ENCODE measurements at regions not wholly inside any gene's neighbourhood (a gene's known extent, or its start where the extent isn't known, plus 50 kb on each side); places are given as distances from the start of the nearest gene placed in this dataset.

DNA sequence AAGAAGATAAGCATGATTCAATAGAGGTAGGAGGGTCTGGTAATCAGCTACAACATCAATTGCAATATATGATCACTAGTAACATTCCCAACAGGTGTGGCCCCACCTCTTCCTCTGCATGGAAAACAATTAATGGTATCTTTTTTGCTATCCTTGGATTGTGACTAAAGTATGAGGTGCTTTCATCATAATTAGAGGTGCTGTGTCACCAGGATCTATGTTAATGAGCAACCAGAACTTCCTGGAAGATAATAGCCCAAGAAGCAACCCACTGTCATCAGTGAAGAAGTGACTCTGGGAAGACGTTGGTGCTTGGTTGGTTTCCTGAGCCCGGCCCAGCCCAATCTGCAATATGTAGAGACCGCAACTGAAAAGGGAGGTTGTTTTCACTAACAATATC, 167.2 kb downstream of the SETD4 start:
- DNase-seq = no peak

DNA sequence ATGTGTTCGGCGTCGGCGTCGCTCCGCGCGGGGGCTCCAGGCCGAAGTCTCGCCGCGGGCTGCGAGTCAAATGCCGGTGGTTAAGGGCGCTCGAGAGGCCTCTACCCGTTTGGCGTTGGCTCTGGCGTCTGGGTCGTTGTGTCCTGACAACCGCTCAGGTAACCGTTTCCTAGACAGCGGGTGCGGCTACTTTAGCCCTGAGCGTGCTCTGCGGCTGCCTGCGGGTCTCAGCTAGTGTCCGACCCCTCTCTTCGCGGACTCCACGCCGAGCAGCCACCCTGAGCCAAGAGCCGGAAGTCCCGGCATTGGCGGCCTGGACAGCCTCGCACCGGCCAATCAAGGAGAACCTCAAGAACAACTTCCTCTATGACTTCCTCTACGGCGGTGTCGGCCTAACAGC, 173.4 kb downstream of the SETD4 start:
- DNase-seq = no peak

- no peak for DNase-seq
Measured at GRCh38 chr21:35885942-35886541, 174.3 kb downstream of the SETD4 start.

GRCh38 chr21:35882791-35883240, 177.5 kb downstream of the SETD4 start:
- DNase-seq = no peak

- DNase-seq = no peak
Measured at GRCh38 chr21:35873441-35873840, 186.9 kb downstream of the SETD4 start.

- DNase-seq = no peak
Measured at GRCh38 chr21:35871906-35872305, 188.4 kb downstream of the SETD4 start.

DNA sequence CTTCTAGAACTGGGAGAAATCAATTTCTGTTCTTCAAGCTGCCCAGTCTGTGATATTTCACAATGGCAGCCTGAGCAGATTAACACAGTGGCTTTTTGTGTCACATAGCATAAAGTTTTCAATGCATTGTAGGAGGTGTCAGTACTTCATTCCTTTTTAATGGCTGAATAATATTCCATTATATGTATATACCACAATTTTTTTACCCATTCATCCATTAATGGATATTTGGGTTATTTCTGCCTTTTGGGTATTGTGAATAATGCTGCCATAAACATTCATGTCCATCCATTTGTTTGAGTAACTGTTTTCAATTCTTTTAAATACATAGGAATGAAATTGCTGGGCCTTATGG, 191.5 kb downstream of the SETD4 start:
- DNase-seq = no peak

- peak; percentile 26 to 33 for DNase-seq
Measured at GRCh38 chr21:35868005-35868868, 192.1 kb downstream of the SETD4 start.

DNA sequence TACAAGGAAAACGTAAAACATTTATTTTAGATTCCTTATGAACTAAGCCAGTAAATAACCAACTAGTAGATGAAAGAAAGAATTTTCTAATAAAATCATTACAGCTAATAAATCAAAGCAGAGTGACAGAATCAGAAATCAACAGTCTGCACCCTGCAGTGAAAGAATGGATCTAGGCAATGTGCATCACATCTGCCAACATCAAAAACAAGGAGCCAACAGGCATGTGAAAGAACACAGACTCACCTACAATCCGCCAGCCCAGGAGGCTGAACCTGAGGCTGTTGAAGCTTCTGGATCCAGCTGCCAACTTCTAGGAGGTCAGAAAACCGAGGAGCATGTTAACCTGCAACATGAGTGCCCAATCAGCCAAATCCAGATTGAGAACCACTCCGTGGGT, 196.3 kb downstream of the SETD4 start:
- no peak for DNase-seq

- no peak for DNase-seq
Measured at GRCh38 chr21:35862969-35863368, 197.4 kb downstream of the SETD4 start.

- no peak for DNase-seq
Measured at GRCh38 chr21:35861661-35862060, 198.7 kb downstream of the SETD4 start.

DNA sequence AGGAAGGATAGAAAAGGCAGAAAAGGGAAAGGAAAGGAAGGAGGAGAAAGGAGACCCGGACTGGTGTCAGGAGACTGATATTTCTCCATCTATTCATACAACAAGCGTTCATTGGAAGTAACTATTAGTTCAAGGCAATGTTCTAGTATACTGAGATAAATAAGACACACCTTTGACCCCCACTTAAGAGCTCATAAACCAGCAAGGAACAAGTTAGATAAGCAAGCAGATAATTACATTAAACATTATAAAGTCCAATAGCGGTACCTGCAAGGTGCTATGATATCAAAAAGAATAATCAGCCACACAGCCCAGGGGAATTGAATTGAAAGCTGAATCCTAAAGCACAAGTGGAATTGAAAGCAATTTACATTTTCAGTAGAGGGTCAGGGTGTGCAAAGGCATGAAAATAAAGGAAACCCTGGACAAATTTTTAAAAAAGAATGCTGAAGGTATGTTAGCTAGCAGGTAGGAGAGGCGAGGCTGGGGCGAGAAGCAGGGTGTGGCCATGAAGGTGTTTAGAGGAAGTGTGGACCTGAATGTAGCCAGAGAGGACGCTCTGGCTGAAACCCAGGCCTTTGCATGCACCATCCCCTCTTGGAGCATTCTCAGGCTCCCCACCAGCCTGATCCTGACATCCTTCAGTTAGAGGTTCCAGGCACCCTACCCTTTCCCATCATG, 200.0 kb downstream of the SETD4 start:
- DNase-seq = no peak

- no peak for DNase-seq
Measured at GRCh38 chr21:35859677-35860076, 200.6 kb downstream of the SETD4 start.

- no peak for DNase-seq
Measured at GRCh38 chr21:35857095-35857494, 203.2 kb downstream of the SETD4 start.

DNA sequence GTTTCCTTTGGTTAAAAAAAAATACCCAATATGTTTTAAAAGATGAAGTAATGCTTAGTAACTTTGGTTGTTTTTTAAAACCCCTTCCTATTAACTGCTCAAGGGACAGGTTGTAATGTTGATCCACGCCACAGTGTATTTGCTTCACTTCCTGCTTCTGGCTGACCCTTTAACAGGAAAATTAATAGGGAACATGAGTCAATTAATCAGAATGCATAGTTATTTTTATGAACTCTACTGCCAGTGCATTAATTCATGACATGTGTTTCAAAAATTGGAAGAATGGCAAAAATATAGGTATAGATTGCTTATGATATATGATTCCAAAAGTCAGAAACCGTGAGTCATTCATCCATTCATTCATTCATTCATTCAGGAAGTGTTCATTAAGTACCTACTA, 204.8 kb downstream of the SETD4 start:
- DNase-seq = no peak

DNA sequence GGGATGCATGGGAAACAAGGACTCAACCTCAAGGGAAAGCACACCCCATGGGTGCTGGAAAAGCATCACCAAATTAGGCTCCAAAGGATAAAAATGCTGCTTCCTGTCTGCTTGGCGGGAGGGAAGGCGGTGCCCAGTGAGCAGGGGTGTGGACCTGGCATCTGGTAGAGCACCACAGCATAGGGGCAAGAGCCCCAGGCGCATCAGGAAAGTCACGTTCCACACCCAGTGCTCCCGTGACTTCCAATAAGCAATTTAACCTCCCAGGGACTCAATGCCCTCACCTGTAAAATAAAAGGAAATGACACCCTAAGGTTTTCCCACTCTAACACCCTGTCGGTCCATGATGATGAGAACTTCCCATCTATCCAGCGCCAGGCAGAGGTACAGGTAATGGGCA, 206.0 kb downstream of the SETD4 start:
- no peak for DNase-seq

GRCh38 chr21:35853321-35854239, 206.7 kb downstream of the SETD4 start:
- no peak for DNase-seq

DNA sequence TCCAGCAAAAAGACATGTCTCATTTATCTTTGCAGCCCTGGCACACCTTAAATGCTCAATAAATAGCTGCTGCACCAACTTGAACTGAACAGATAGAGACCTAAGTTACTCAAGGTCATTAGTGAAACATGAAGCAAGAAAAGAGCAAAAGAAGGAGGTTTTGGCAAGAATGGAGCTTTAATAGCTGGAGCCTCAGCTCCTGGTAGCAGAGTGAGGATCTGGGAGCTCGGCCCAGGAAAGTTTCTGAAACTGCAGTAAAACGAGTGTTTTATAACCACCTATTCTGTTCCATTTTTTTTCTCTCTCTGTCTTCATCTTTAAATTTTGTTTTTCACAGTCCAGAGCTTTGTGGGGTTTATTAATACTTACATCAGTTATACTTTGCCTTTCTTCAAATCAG, 207.5 kb downstream of the SETD4 start:
- DNase-seq = no peak

DNA sequence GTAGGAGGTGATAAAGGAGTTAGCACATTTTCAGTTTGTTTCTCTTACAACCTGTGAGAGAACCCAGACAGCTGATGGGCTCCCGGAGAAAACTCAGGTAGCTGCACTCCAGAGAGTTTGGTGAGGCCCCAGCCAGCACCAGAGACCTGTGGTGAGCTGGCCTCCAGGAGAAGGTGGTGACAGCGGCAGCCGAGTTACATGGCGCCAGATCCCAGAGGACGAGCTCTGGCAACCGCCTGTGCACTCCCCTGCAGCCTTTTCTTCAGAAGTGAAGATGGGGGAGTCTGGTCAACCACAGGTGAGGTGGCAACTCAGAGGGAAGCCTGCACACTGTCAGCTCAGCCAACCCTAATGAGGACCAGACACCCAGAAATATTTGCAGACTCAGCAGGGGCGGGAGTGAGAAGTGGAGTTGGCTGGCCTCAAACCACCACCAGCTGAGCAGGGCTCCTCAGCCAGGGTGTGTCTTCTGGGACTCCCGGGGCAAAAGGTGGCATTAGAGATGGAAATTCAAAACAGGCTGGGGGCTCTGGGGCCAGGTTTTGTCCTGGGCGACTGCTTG, 209.7 kb downstream of the SETD4 start:
- DNase-seq = no peak

DNA sequence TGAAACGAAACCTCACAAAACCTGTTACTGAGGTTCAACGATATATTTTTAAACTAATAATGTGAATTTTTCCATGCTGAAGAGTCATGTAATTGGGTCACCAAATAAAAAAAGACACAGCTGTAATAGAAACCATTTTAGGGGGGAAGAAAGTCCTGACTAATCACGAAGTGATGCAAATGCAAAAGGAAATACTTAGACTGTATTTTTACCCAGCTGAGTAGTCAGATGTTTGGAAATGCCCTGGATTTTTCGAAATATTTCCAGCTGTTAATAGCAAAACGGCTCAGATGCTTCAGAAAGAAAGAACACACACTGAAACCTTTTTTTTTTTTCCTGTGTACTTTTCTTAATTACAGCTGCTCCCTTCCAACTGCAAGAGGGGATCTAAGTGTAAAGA, 210.3 kb downstream of the SETD4 start:
- no peak for DNase-seq

- DNase-seq = no peak
Measured at GRCh38 chr21:35849144-35849543, 211.2 kb downstream of the SETD4 start.

DNA sequence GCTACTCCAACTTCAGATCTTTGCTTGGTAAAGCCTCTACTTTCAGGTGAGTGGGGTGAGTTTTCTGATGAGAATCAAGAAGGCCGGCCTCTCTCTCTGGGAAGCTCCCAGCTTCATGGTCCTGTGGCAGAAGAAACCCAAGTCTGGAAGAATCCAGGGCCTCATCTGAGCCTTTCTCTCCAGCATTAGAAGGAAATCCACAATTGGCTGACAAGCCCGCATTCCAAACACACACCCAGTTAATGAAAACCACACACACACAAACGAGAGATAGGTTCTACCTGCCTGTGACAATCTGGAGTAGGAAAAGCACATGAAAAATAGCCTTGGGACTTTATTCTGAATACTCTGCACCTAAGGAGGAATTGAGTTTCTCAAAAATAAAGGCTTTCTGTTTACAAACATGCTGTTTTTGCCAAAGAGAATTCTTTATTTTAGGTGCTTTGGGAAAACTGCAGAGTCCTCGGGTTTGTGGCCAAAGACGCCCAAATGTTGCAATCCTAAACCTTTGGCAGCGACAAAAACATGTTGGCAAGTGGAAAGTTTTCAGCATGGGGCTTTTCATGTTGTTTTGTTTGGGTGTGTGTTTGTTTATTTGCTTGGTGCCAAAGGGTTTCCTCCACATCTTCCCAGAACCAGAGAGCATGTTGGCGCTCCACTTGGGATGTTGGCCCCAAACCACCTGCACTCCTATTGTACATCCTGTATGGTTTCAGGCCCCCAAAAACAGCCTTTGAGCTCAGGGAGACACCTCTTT, 216.2 kb downstream of the SETD4 start:
- no peak for DNase-seq

All from Kasumi-1 (cell line).